ENCODE measurements at regions not wholly inside any gene's neighbourhood (a gene's known extent, or its start where the extent isn't known, plus 50 kb on each side); places are given as distances from the start of the nearest gene placed in this dataset.
A peak's percentile ranks its signal among the peaks of the same experiment; 100 is the strongest.

DNA sequence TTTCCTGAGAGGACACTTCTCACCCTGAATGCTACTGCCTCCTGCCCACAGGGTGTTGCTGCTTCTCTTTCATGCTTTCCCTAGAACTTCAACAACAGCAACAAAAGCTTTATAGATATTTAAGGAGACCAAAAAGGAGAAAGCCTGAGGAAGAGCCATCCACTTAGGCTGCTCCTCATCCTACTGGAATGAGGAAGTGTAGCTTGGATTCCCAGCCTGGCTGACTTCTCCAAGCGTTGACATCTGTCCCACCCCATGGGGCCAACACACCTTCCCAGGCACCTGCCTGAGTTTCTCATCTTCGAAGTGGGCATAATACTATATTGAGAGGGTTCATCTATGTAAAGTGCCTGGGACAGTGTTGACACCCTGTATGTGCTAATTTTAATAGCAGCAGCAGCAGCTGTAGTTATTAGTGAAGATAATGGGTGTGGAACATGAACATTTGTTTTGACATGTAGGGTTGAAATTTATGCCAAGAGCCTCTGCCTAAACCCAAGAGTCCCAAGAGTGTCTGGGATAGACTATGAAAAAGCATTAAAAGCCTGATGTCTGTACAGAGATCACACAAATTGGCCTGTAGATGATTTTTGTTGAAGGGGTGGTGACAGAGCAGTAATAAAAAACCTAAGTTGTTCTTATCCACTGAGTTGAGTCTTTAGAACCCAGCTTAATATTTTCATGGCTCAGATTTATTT lies 96.5 kb upstream of the PIAS1 start:
- Histone ChIP-seq H2AFZ (ENCODE audit: low read depth, low read length) (no peak overlapping the region), H3K27me3 (ENCODE audit: insufficient read depth, low read length) (peaks cover 10% of the 10 kb centered on the region), H3K27ac (ENCODE audit: low read depth, low read length) (no peak overlapping the region), H3K4me2 (ENCODE audit: low read length) (no peak overlapping the region), H3K9me3 (ENCODE audit: insufficient read depth, low read depth, low read length) (no peaks in the 10 kb centered on the region), H3K79me2 (ENCODE audit: insufficient read depth, low read length) (no peaks in the 10 kb centered on the region), H3K9ac (ENCODE audit: low read length) (no peak overlapping the region), H3K36me3 (ENCODE audit: insufficient read depth, low read length) (no peaks in the 10 kb centered on the region), H4K20me1 (ENCODE audit: insufficient read depth, low read length) (no peaks in the 10 kb centered on the region), H3K4me1 (ENCODE audit: insufficient read depth, low read length) (no peaks in the 10 kb centered on the region), H3K4me3 (ENCODE audit: insufficient read depth, low read depth, low read length) (no peak overlapping the region)
- Mint-ChIP-seq H3K9me3 (ENCODE audit: unreplicated experiment) (peaks cover 2% of the 10 kb centered on the region), H3K27me3 (ENCODE audit: low read depth, unreplicated experiment) (peaks cover 4% of the 10 kb centered on the region), H3K27ac (ENCODE audit: unreplicated experiment) (no peak overlapping the region), H3K4me3 (ENCODE audit: unreplicated experiment) (no peak overlapping the region), H3K4me1 (ENCODE audit: low read depth, unreplicated experiment) (peaks cover 11% of the 10 kb centered on the region), H3K36me3 (ENCODE audit: low read depth, unreplicated experiment) (no peaks in the 10 kb centered on the region)
- FAIRE-seq (no peak), DNase-seq (ENCODE audit: low read depth) (no peak)
- TF ChIP-seq EZH2 (IDR thresholded peaks at IDR 0.05; ENCODE audit: insufficient read depth, low read length): no peak
- TF ChIP-seq, protein P1, sequence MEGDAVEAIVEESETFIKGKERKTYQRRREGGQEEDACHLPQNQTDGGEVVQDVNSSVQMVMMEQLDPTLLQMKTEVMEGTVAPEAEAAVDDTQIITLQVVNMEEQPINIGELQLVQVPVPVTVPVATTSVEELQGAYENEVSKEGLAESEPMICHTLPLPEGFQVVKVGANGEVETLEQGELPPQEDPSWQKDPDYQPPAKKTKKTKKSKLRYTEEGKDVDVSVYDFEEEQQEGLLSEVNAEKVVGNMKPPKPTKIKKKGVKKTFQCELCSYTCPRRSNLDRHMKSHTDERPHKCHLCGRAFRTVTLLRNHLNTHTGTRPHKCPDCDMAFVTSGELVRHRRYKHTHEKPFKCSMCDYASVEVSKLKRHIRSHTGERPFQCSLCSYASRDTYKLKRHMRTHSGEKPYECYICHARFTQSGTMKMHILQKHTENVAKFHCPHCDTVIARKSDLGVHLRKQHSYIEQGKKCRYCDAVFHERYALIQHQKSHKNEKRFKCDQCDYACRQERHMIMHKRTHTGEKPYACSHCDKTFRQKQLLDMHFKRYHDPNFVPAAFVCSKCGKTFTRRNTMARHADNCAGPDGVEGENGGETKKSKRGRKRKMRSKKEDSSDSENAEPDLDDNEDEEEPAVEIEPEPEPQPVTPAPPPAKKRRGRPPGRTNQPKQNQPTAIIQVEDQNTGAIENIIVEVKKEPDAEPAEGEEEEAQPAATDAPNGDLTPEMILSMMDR (IDR thresholded peaks at IDR 0.05; ENCODE audit: insufficient read depth, low read depth, low read length): no peak

DNA sequence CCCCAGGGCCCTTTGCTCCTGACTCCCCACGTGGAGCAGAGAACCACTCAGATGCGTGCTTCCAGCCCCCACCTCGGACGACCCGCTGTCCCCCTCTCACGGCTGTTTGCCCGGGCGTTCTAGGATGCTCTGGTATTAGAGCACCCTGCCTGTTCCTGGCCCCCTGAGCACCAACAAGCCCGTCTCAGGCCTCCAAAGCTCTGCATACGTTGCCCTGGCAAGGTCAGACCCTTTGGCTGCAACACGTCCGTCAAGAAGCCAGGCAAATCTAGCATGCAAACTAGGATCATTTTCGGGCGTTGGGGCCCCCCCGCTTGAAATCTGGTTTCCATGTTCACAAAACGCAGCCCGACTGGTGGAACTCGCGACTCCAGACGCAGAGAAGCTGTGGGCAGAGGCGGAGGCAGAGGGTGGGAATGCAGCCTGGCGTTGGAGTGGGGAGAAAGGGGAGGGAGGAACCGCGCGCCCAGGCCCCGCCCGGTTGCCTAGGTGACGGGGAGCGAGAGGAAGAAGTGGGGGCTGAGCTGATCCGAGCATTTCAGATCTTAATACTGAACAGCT lies 86.2 kb upstream of the PIAS1 start:
- Histone ChIP-seq H3K27ac (ENCODE audit: low read depth, low read length) (no peak overlapping the region), H4K20me1 (ENCODE audit: insufficient read depth, low read length) (no peaks in the 10 kb centered on the region), H3K9ac (ENCODE audit: low read length) (peak overlapping the region; percentile 50), H3K79me2 (ENCODE audit: insufficient read depth, low read length) (no peaks in the 10 kb centered on the region), H3K9me3 (ENCODE audit: insufficient read depth, low read depth, low read length) (no peaks in the 10 kb centered on the region), H2AFZ (ENCODE audit: low read depth, low read length) (peak overlapping the region; percentile 80), H3K27me3 (ENCODE audit: insufficient read depth, low read length) (no peaks in the 10 kb centered on the region), H3K4me3 (ENCODE audit: insufficient read depth, low read depth, low read length) (peak overlapping the region; percentile 54), H3K4me1 (ENCODE audit: insufficient read depth, low read length) (peaks cover 11% of the 10 kb centered on the region), H3K36me3 (ENCODE audit: insufficient read depth, low read length) (no peaks in the 10 kb centered on the region), H3K4me2 (ENCODE audit: low read length) (peak overlapping the region; percentile 93)
- peaks cover 5% of the 10 kb centered on the region for H3K4me1 Mint-ChIP-seq (ENCODE audit: low read depth, unreplicated experiment)
- DNase-seq (ENCODE audit: low read depth): peak; percentile 53
- TF ChIP-seq, protein P1 (IDR thresholded peaks at IDR 0.05; ENCODE audit: insufficient read depth, low read depth, low read length): no peak
- TF ChIP-seq EZH2 (IDR thresholded peaks at IDR 0.05; ENCODE audit: insufficient read depth, low read length): no peak
- no peaks in the 10 kb centered on the region for H3K9me3 Mint-ChIP-seq (ENCODE audit: unreplicated experiment)
- H3K4me3 Mint-ChIP-seq (ENCODE audit: unreplicated experiment): peak overlapping the region; percentile 68
- H3K27me3 Mint-ChIP-seq (ENCODE audit: low read depth, unreplicated experiment): no peaks in the 10 kb centered on the region
- FAIRE-seq: no peak
- H3K36me3 Mint-ChIP-seq (ENCODE audit: low read depth, unreplicated experiment): no peaks in the 10 kb centered on the region
- peak overlapping the region; percentile 4 for H3K27ac Mint-ChIP-seq (ENCODE audit: unreplicated experiment)

DNA sequence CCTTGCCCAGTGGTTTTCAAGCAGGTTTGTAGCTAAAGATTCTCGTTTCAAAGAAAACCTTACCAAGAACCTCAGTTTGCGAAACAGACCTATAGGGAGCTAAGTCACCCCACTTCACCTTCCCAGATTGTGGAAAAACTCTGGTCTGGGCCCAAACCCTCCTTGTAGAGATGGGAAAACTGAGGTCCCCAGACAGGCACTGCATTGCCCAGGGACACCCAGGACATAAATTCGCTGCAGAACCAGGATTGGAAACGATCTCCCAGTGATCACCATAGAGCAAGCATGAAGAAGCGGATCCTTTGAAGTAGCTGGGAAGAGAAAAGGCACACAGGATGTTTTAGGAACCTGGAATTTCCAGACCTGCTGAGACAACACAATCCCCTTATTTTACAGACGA lies 85.6 kb upstream of the PIAS1 start:
- Mint-ChIP-seq H3K27ac (ENCODE audit: unreplicated experiment) (no peak overlapping the region), H3K4me1 (ENCODE audit: low read depth, unreplicated experiment) (peaks cover 5% of the 10 kb centered on the region), H3K4me3 (ENCODE audit: unreplicated experiment) (peak overlapping the region; percentile 68), H3K27me3 (ENCODE audit: low read depth, unreplicated experiment) (no peaks in the 10 kb centered on the region), H3K9me3 (ENCODE audit: unreplicated experiment) (no peaks in the 10 kb centered on the region), H3K36me3 (ENCODE audit: low read depth, unreplicated experiment) (no peaks in the 10 kb centered on the region)
- TF ChIP-seq, protein P1 (IDR thresholded peaks at IDR 0.05; ENCODE audit: insufficient read depth, low read depth, low read length): no peak
- TF ChIP-seq EZH2 (IDR thresholded peaks at IDR 0.05; ENCODE audit: insufficient read depth, low read length): no peak
- peak overlapping the region; percentile 93 for H3K4me2 ChIP-seq (ENCODE audit: low read length)
- peaks cover 11% of the 10 kb centered on the region for H3K4me1 ChIP-seq (ENCODE audit: insufficient read depth, low read length)
- no peaks in the 10 kb centered on the region for H3K36me3 ChIP-seq (ENCODE audit: insufficient read depth, low read length)
- H3K27me3 ChIP-seq (ENCODE audit: insufficient read depth, low read length): no peaks in the 10 kb centered on the region
- H3K79me2 ChIP-seq (ENCODE audit: insufficient read depth, low read length): no peaks in the 10 kb centered on the region
- peak overlapping the region; percentile 54 for H3K4me3 ChIP-seq (ENCODE audit: insufficient read depth, low read depth, low read length)
- FAIRE-seq (no peak), DNase-seq (ENCODE audit: low read depth) (no peak)
- no peak overlapping the region for H3K27ac ChIP-seq (ENCODE audit: low read depth, low read length)
- peak overlapping the region; percentile 50 for H3K9ac ChIP-seq (ENCODE audit: low read length)
- H2AFZ ChIP-seq (ENCODE audit: low read depth, low read length): peak overlapping the region; percentile 80
- no peaks in the 10 kb centered on the region for H4K20me1 ChIP-seq (ENCODE audit: insufficient read depth, low read length)
- no peaks in the 10 kb centered on the region for H3K9me3 ChIP-seq (ENCODE audit: insufficient read depth, low read depth, low read length)

All from astrocyte (in vitro differentiated cells and primary cell).